ENCODE measurements at regions not wholly inside any gene's neighbourhood (a gene's known extent, or its start where the extent isn't known, plus 50 kb on each side); places are given as distances from the start of the nearest gene placed in this dataset.

- no peak for DNase-seq (ENCODE audit: extremely low read depth in 1 of 2, low read depth in 1 of 2)
These were observed 275.5 kb upstream of the FMN2 start for GRCh38 chr1:239816081-239816782.

GRCh38 chr1:239817276-239817675, 274.4 kb upstream of the FMN2 start:
- DNase-seq (ENCODE audit: extremely low read depth in 1 of 2, low read depth in 1 of 2) = no peak

GRCh38 chr1:239817801-239818200, 273.9 kb upstream of the FMN2 start:
- DNase-seq (ENCODE audit: extremely low read depth in 1 of 2, low read depth in 1 of 2) = no peak

- DNase-seq (ENCODE audit: extremely low read depth in 1 of 2, low read depth in 1 of 2) = no peak
These were observed 272.6 kb upstream of the FMN2 start for GRCh38 chr1:239819096-239819495.

GRCh38 chr1:239819756-239820250, 271.9 kb upstream of the FMN2 start:
- DNase-seq (ENCODE audit: extremely low read depth in 1 of 2, low read depth in 1 of 2) = no peak

- DNase-seq (ENCODE audit: extremely low read depth in 1 of 2, low read depth in 1 of 2) = no peak
These were observed 267.8 kb upstream of the FMN2 start for GRCh38 chr1:239823852-239824251.

- no peak for DNase-seq (ENCODE audit: extremely low read depth in 1 of 2, low read depth in 1 of 2)
These were observed 265.5 kb upstream of the FMN2 start for GRCh38 chr1:239826211-239826610.

GRCh38 chr1:239826736-239827135, 264.9 kb upstream of the FMN2 start:
- no peak for DNase-seq (ENCODE audit: extremely low read depth in 1 of 2, low read depth in 1 of 2)

- DNase-seq (ENCODE audit: extremely low read depth in 1 of 2, low read depth in 1 of 2) = no peak
These were observed 262.1 kb upstream of the FMN2 start for GRCh38 chr1:239829535-239829934.

GRCh38 chr1:239831577-239832355, 259.9 kb upstream of the FMN2 start:
- no peak for DNase-seq (ENCODE audit: extremely low read depth in 1 of 2, low read depth in 1 of 2)

GRCh38 chr1:239833723-239834122, 258.0 kb upstream of the FMN2 start:
- DNase-seq (ENCODE audit: extremely low read depth in 1 of 2, low read depth in 1 of 2) = no peak

GRCh38 chr1:239835946-239836440, 255.7 kb upstream of the FMN2 start:
- no peak for DNase-seq (ENCODE audit: extremely low read depth in 1 of 2, low read depth in 1 of 2)

GRCh38 chr1:239840336-239840735, 251.3 kb upstream of the FMN2 start:
- no peak for DNase-seq (ENCODE audit: extremely low read depth in 1 of 2, low read depth in 1 of 2)

GRCh38 chr1:239840790-239841189, 250.9 kb upstream of the FMN2 start:
- DNase-seq (ENCODE audit: extremely low read depth in 1 of 2, low read depth in 1 of 2) = no peak

- no peak for DNase-seq (ENCODE audit: extremely low read depth in 1 of 2, low read depth in 1 of 2)
These were observed 250.1 kb upstream of the FMN2 start for GRCh38 chr1:239841631-239842030.

GRCh38 chr1:239843541-239843940, 248.1 kb upstream of the FMN2 start:
- DNase-seq (ENCODE audit: extremely low read depth in 1 of 2, low read depth in 1 of 2) = no peak

- no peak for DNase-seq (ENCODE audit: extremely low read depth in 1 of 2, low read depth in 1 of 2)
These were observed 246.8 kb upstream of the FMN2 start for GRCh38 chr1:239844833-239845232.

- DNase-seq (ENCODE audit: extremely low read depth in 1 of 2, low read depth in 1 of 2) = no peak
These were observed 236.8 kb upstream of the FMN2 start for GRCh38 chr1:239854922-239855321.

- DNase-seq (ENCODE audit: extremely low read depth in 1 of 2, low read depth in 1 of 2) = no peak
These were observed 235.6 kb upstream of the FMN2 start for GRCh38 chr1:239856067-239856466.

- DNase-seq (ENCODE audit: extremely low read depth in 1 of 2, low read depth in 1 of 2) = no peak
These were observed 234.8 kb upstream of the FMN2 start for GRCh38 chr1:239856924-239857323.

GRCh38 chr1:239858057-239858456, 233.6 kb upstream of the FMN2 start:
- DNase-seq (ENCODE audit: extremely low read depth in 1 of 2, low read depth in 1 of 2) = no peak

GRCh38 chr1:239858529-239858928, 233.2 kb upstream of the FMN2 start:
- no peak for DNase-seq (ENCODE audit: extremely low read depth in 1 of 2, low read depth in 1 of 2)

All from activated CD8-positive, alpha-beta memory T cell treated with anti-CD3 and anti-CD28 coated beads for 1 hour (primary cell).